ENCODE measurements at regions not wholly inside any gene's neighbourhood (a gene's known extent, or its start where the extent isn't known, plus 50 kb on each side); places are given as distances from the start of the nearest gene placed in this dataset.
"Not testable (repeated sequence)": the region's sequence is repeated elsewhere in the genome, so short reads cannot be mapped to it uniquely, and the experiment has no call there.

DNA sequence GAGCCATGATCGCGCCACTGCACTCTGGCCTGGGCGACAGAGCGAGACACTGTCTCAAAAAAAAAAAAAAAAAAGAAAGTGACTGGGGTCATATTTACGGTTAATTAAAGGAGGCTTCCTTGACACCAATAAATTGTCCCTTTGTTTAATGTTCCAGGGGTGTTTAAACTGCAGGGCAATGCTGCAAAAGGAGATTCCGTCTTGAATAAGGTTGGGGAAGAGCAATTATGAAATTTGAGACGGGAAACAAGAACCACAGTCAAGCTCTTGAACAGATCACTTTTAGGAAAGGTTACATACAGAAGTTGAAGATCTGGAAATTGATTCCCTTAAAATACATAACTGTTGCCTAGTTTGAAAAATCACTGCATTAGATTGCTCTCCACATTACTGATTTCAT lies 292.9 kb downstream of the DAD1 start:
- no peaks in the 10 kb centered on the region for H3K9me3 Mint-ChIP-seq (ENCODE audit: low read depth)
- no peak for ATAC-seq
- no peak overlapping the region for H3K4me3 Mint-ChIP-seq
- no peak for DNase-seq
- H3K27me3 Mint-ChIP-seq: no peaks in the 10 kb centered on the region
- H3K27ac Mint-ChIP-seq: no peak overlapping the region
- CTCF ChIA-PET: no interaction called here
- no peaks in the 10 kb centered on the region for H3K4me1 Mint-ChIP-seq
- H3K36me3 Mint-ChIP-seq: no peaks in the 10 kb centered on the region

- no peaks in the 10 kb centered on the region for H3K9me3 Mint-ChIP-seq (ENCODE audit: low read depth)
- no peak overlapping the region for H3K4me3 Mint-ChIP-seq
- no peaks in the 10 kb centered on the region for H3K27me3 Mint-ChIP-seq
- ATAC-seq (no peak), DNase-seq (no peak)
- no peaks in the 10 kb centered on the region for H3K36me3 Mint-ChIP-seq
- H3K4me1 Mint-ChIP-seq: no peaks in the 10 kb centered on the region
- CTCF ChIA-PET: no interaction called here
- H3K27ac Mint-ChIP-seq: no peak overlapping the region
These were observed 297.6 kb downstream of the DAD1 start for GRCh38 chr14:22291406-22291805.

GRCh38 chr14:22289570-22289969 lies 299.5 kb downstream of the DAD1 start:
- Mint-ChIP-seq H3K4me1 (no peaks in the 10 kb centered on the region), H3K27ac (no peak overlapping the region), H3K4me3 (no peak overlapping the region), H3K9me3 (ENCODE audit: low read depth) (no peaks in the 10 kb centered on the region), H3K27me3 (no peaks in the 10 kb centered on the region), H3K36me3 (no peaks in the 10 kb centered on the region)
- DNase-seq (no peak), ATAC-seq (no peak)
- CTCF ChIA-PET: no interaction called here

DNA sequence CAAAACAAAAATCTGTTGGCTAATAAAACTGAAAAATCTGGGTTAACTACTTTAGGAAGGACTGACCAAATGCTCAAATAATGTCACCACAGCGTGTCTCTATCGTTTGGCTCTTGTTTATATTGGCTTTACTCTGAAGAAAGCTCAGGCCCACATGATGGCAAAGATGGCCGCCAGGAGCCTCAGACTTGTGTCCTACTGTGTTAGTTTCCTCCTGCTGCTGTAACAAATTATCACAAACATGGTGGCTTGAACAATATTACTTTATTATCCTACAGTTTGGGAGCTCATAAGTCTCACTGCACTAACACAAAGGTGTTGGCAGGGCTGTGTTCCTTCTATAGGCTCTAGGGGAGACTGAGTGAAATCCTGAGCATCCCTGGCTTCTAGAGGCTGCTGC lies 303.0 kb downstream of the DAD1 start:
- H3K4me1 Mint-ChIP-seq: no peaks in the 10 kb centered on the region
- CTCF ChIA-PET: no interaction called here
- H3K36me3 Mint-ChIP-seq: no peaks in the 10 kb centered on the region
- H3K9me3 Mint-ChIP-seq (ENCODE audit: low read depth): no peaks in the 10 kb centered on the region
- DNase-seq (no peak), ATAC-seq (no peak)
- H3K4me3 Mint-ChIP-seq: no peak overlapping the region
- H3K27me3 Mint-ChIP-seq: no peaks in the 10 kb centered on the region
- H3K27ac Mint-ChIP-seq: no peak overlapping the region

DNA sequence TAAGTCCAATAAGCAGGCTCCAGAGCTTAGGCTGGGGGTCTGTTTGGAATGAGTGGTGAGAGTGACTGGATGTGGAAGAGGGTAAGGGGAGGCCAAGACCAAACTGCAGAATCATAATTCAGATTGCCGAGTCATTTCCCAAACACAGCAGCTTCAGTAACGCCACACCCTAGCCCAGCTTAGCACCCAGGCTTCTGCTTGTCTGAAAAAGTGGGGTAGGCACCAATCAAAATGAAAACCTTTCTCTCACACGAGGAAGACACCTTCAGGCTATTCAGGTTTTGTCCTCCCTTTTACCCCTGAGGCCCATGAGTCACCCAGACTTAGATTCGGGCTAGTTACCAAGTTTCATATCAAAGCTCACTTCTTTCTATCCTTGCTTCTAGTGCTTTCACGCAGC lies 306.1 kb downstream of the DAD1 start:
- no peak for DNase-seq
- CTCF ChIA-PET: no interaction called here
- no peak overlapping the region for H3K4me3 Mint-ChIP-seq
- H3K27me3 Mint-ChIP-seq: no peaks in the 10 kb centered on the region
- ATAC-seq: no peak
- H3K36me3 Mint-ChIP-seq: no peaks in the 10 kb centered on the region
- H3K4me1 Mint-ChIP-seq: no peaks in the 10 kb centered on the region
- H3K27ac Mint-ChIP-seq: no peak overlapping the region
- no peaks in the 10 kb centered on the region for H3K9me3 Mint-ChIP-seq (ENCODE audit: low read depth)

DNA sequence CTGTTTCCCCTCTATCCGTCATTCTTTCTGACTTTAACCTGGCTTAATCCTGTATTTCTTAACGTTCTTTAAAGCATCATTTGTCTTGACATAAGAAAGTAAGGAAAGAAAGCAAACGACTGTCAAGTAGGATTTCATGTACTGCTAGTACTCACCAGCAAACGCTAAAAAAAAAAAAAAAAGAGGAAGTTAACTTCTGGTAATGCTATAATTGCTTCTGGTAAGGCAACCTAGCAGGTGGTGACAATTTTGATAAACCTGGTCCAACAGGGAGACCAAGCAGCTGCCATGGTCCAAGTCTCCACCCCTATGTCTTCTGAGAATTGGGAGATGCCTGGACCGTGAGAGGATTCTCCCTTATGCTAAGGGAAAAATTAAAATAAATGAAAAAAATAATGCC lies 306.6 kb downstream of the DAD1 start:
- no peaks in the 10 kb centered on the region for H3K36me3 Mint-ChIP-seq

DNA sequence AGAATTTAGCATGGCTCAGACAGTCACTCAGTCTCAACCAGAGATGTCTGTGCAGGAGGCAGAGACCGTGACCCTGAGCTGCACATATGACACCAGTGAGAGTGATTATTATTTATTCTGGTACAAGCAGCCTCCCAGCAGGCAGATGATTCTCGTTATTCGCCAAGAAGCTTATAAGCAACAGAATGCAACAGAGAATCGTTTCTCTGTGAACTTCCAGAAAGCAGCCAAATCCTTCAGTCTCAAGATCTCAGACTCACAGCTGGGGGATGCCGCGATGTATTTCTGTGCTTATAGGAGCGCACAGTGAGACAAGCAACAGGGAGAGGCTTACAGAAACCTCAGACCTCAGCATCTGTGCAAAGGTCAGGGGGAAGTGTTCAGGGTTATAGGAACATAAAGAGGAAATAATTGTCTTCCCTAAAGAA lies 307.6 kb downstream of the DAD1 start:
- H3K36me3 Mint-ChIP-seq; ATAC-seq; CTCF ChIA-PET; H3K4me3 Mint-ChIP-seq; DNase-seq; H3K27me3 Mint-ChIP-seq; H3K4me1 Mint-ChIP-seq; H3K9me3 Mint-ChIP-seq (ENCODE audit: low read depth): not testable (repeated sequence)
- H3K27ac Mint-ChIP-seq: peak overlapping the region; percentile 64

More for the DNA sequence above, 306.6 kb downstream of the DAD1 start:
- Mint-ChIP-seq H3K9me3 (ENCODE audit: low read depth) (no peaks in the 10 kb centered on the region), H3K27me3 (no peaks in the 10 kb centered on the region), H3K4me1 (no peaks in the 10 kb centered on the region), H3K4me3 (no peak overlapping the region), H3K27ac (no peak overlapping the region)
- ATAC-seq (no peak), DNase-seq (no peak)
- CTCF ChIA-PET: no interaction called here

GRCh38 chr14:22280497-22281316 lies 308.3 kb downstream of the DAD1 start:
- Mint-ChIP-seq H3K27me3 (no peaks in the 10 kb centered on the region), H3K36me3 (no peaks in the 10 kb centered on the region), H3K27ac (peak overlapping the region; percentile 64), H3K4me3 (peak overlapping the region; percentile 55), H3K9me3 (ENCODE audit: low read depth) (no peaks in the 10 kb centered on the region), H3K4me1 (no peaks in the 10 kb centered on the region)
- ATAC-seq (no peak), DNase-seq (no peak)
- CTCF ChIA-PET: no interaction called here

- CTCF ChIA-PET: no interaction called here
- ATAC-seq (no peak), DNase-seq (no peak)
- H3K4me1 Mint-ChIP-seq: no peaks in the 10 kb centered on the region
- H3K27me3 Mint-ChIP-seq: no peaks in the 10 kb centered on the region
- H3K27ac Mint-ChIP-seq: no peak overlapping the region
- no peaks in the 10 kb centered on the region for H3K9me3 Mint-ChIP-seq (ENCODE audit: low read depth)
- no peak overlapping the region for H3K4me3 Mint-ChIP-seq
- H3K36me3 Mint-ChIP-seq: no peaks in the 10 kb centered on the region
These were observed 311.9 kb downstream of the DAD1 start for GRCh38 chr14:22276913-22277816.

GRCh38 chr14:22271838-22272799 lies 316.9 kb downstream of the DAD1 start:
- ATAC-seq (no peak), DNase-seq (no peak)
- H3K4me1 Mint-ChIP-seq: no peaks in the 10 kb centered on the region
- H3K36me3 Mint-ChIP-seq: no peaks in the 10 kb centered on the region
- H3K4me3 Mint-ChIP-seq: peak overlapping the region; percentile 40
- no peaks in the 10 kb centered on the region for H3K27me3 Mint-ChIP-seq
- CTCF ChIA-PET: no interaction called here
- H3K9me3 Mint-ChIP-seq (ENCODE audit: low read depth): no peaks in the 10 kb centered on the region
- peak overlapping the region; percentile 56 for H3K27ac Mint-ChIP-seq

- ATAC-seq (no peak), DNase-seq (no peak)
- H3K9me3 Mint-ChIP-seq (ENCODE audit: low read depth): no peaks in the 10 kb centered on the region
- peak overlapping the region; percentile 43 for H3K4me3 Mint-ChIP-seq
- peaks cover 2% of the 10 kb centered on the region for H3K4me1 Mint-ChIP-seq
- no peaks in the 10 kb centered on the region for H3K36me3 Mint-ChIP-seq
- peak overlapping the region; percentile 46 for H3K27ac Mint-ChIP-seq
- CTCF ChIA-PET: no interaction called here
- H3K27me3 Mint-ChIP-seq: no peaks in the 10 kb centered on the region
These were observed 320.1 kb downstream of the DAD1 start for GRCh38 chr14:22268875-22269274.

- Mint-ChIP-seq H3K36me3 (no peaks in the 10 kb centered on the region), H3K4me1 (peaks cover 2% of the 10 kb centered on the region), H3K27ac (peak overlapping the region; percentile 54), H3K4me3 (no peak overlapping the region), H3K9me3 (ENCODE audit: low read depth) (no peaks in the 10 kb centered on the region), H3K27me3 (no peaks in the 10 kb centered on the region)
- CTCF ChIA-PET: no interaction called here
- no peak for ATAC-seq
- no peak for DNase-seq
These were observed 322.3 kb downstream of the DAD1 start for GRCh38 chr14:22266683-22267082.

DNA sequence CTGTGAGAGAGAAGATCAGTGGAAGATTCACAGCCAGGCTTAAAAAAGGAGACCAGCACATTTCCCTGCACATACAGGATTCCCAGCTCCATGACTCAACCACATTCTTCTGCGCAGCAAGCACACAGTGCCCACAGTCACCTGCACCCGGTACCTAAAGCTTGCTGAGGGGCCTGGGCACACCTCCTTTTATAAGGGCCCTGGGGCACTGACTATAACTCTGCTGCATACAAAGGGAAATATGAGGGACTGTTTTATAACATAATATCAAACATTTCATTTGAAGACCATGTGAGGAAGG lies 322.9 kb downstream of the DAD1 start:
- Mint-ChIP-seq H3K4me3 (no peak overlapping the region), H3K36me3 (no peaks in the 10 kb centered on the region), H3K27ac (peak overlapping the region; percentile 73), H3K27me3 (no peaks in the 10 kb centered on the region), H3K4me1 (peaks cover 2% of the 10 kb centered on the region), H3K9me3 (ENCODE audit: low read depth) (no peaks in the 10 kb centered on the region)
- CTCF ChIA-PET: no interaction called here
- DNase-seq (no peak), ATAC-seq (no peak)

Measured in activated CD8-positive, alpha-beta memory T cell treated with anti-CD3 and anti-CD28 coated beads, Interleukin-2, amount 10 ng/mL, durations not matched to agents 7 days and 5 days (primary cell).